ENCODE measurements at regions not wholly inside any gene's neighbourhood (a gene's known extent, or its start where the extent isn't known, plus 50 kb on each side); places are given as distances from the start of the nearest gene placed in this dataset.

GRCh38 chr2:65504814-65505697, 72.7 kb upstream of the SPRED2 start:
- TF ChIP-seq CTCF (conservative IDR thresholded peaks at IDR 0.05) (no peak), ZFX (IDR thresholded peaks at IDR 0.05) (no peak)

Data from C4-2B (cell line).